Transverse colon (tissue), 4 donors: ENCODE measurements at regions not wholly inside any gene's neighbourhood (a gene's known extent, or its start where the extent isn't known, plus 50 kb on each side); places are given as distances from the start of the nearest gene placed in this dataset.

Source experiments
- DNase-seq: peaks from one replicate; pipeline ENCODE4 v3.0.0-alpha.2; 2019
- H3K27ac ChIP-seq, 4 donors: fragments of 200-600 bp; sonication (generic); 2 replicates each; pipeline ENCODE4 v1.5.1; 2016 to 2018; ENCODE audit warnings: inconsistent platforms in 4 of 4
- H3K27me3 ChIP-seq: fragments of 200-600 bp; sonication (generic); 2 replicates; pipeline ENCODE4 v1.5.1; 2017; ENCODE audit warnings: inconsistent platforms
- H3K36me3 ChIP-seq, 4 donors: fragments of 200-600 bp; sonication (generic); 2 replicates each; pipeline ENCODE4 v1.5.1; 2017 to 2019; ENCODE audit warnings: inconsistent platforms in 4 of 4
- H3K4me1 ChIP-seq, 4 donors: fragments of 200-600 bp; sonication (generic); 2 replicates each; pipeline ENCODE4 v1.5.1; 2017 to 2020; ENCODE audit warnings: inconsistent platforms in 4 of 4
- H3K4me3 ChIP-seq, 4 donors: fragments of 200-600 bp; sonication (generic); 1 replicate in 1 of 4; 2 replicates in 3 of 4; pipeline versions ENCODE4 v1.5.1 to v1.6.1; 2017 to 2019; ENCODE audit warnings: inconsistent platforms in 4 of 4
- H3K9me3 ChIP-seq, 2 donors: fragments of 200-600 bp; sonication (generic); 2 replicates each; pipeline ENCODE4 v1.5.1; 2017 to 2019; ENCODE audit warnings: inconsistent platforms in 2 of 2
- CTCF ChIP-seq, 5 experiments: fragments of 200-600 bp in 3 of 5; fragments of 450-650 bp in 2 of 5; sonication (generic) in 3 of 5; IDR thresholded peaks; 1 replicate in 2 of 5; 2 replicates in 3 of 5; pipeline ENCODE4 v1.5.1; 2016 to 2017; ENCODE audit warnings: antibody characterized with exemption in 5 of 5, inconsistent platforms in 3 of 5, mild to moderate bottlenecking in 2 of 5, moderate library complexity in 1 of 5
- EP300 ChIP-seq: sonication (generic); formaldehyde crosslinking; IDR thresholded peaks from one replicate; pipeline ENCODE4 v1.6.1; 2017; ENCODE audit warnings: antibody characterized with exemption, low read depth
- POLR2A ChIP-seq: fragments of 450-650 bp; IDR thresholded peaks from one replicate; pipeline ENCODE4 v1.6.1; 2016; ENCODE audit warnings: antibody characterized with exemption, mild to moderate bottlenecking, moderate library complexity
- POLR2AphosphoS5 ChIP-seq, 3 donors: sonication (generic); formaldehyde crosslinking; IDR thresholded peaks; one replicate each; pipeline ENCODE4 v1.6.1; 2016; ENCODE audit warnings: antibody characterized with exemption in 3 of 3
- WGBS, 2 donors: methylation state at CpG; one replicate each; pipeline ENCODE4 v1.1.5; 2018; ENCODE audit warnings: low coverage in 1 of 2; 5-methylcytosine and 5-hydroxymethylcytosine counted together
- in situ Hi-C, 4 donors: fragments of 200-750 bp; cut with MboI; loops; one replicate each; pipeline versions ENCODE4 v1.15.0 to v1.15.1; 2017; ENCODE audit warnings: low sequenced_read_pairs in 3 of 4, low pct_ligation_motif_present in 1 of 4, low pct_unique_long_range_greater_than_20kb in 1 of 4
- intact Hi-C: fragments of 100-400 bp; cut with DNase I; formaldehyde crosslinking; loops from one replicate; pipeline ENCODE4 v1.15.1; 2023; ENCODE audit warnings: low total_unique reads

GRCh38 chr1:177571485-177572076, 398.3 kb downstream of the SEC16B start:
- Histone ChIP-seq H3K4me1 (peaks cover 0 to 11% (median 2%) of the 10 kb centered on the region in 4 donors), H3K9me3 (no peaks in the 10 kb centered on the region), H3K4me3 (no peak overlapping the region), H3K36me3 (no peaks in the 10 kb centered on the region), H3K27ac (no peak overlapping the region), H3K27me3 (no peaks in the 10 kb centered on the region)
- no peak for DNase-seq
- intact Hi-C loops: no loop called here
- in situ Hi-C loops: no loop called here
- no peak for TF ChIP-seq POLR2AphosphoS5 (IDR thresholded peaks at IDR 0.05)
- TF ChIP-seq POLR2A: no peak
- no peak for TF ChIP-seq CTCF (IDR thresholded peaks at IDR 0.05)
- no peak for TF ChIP-seq EP300
- WGBS, 2 donors: 53 to 62% methylated on average over 2 to 5 of the region's 5 CpGs

- Histone ChIP-seq H3K4me1 (peaks cover 0 to 11% (median 2%) of the 10 kb centered on the region in 4 donors), H3K4me3 (no peak overlapping the region), H3K27ac (no peak overlapping the region), H3K36me3 (no peaks in the 10 kb centered on the region), H3K9me3 (no peaks in the 10 kb centered on the region), H3K27me3 (no peaks in the 10 kb centered on the region)
- TF ChIP-seq POLR2A (no peak), POLR2AphosphoS5 (IDR thresholded peaks at IDR 0.05) (no peak), CTCF (IDR thresholded peaks at IDR 0.05) (no peak), EP300 (no peak)
- 59 to 75% methylated on average over 1 of the region's 1 CpG for WGBS, 2 donors
- no peak for DNase-seq
- intact Hi-C loops (no loop called here), in situ Hi-C loops (no loop called here)
Observed at GRCh38 chr1:177571076-177571475, 398.8 kb downstream of the SEC16B start.

GRCh38 chr1:177569476-177569875, 398.7 kb downstream of the BRINP2 start:
- Histone ChIP-seq H3K27me3 (no peaks in the 10 kb centered on the region), H3K4me3 (no peak overlapping the region), H3K36me3 (no peaks in the 10 kb centered on the region), H3K4me1 (peaks cover 0 to 11% (median 2%) of the 10 kb centered on the region in 4 donors), H3K27ac (no peak overlapping the region), H3K9me3 (no peaks in the 10 kb centered on the region)
- in situ Hi-C loops: no loop called here
- no peak for DNase-seq
- WGBS, 2 donors: 84 to 94% methylated on average over 3 of the region's 3 CpGs
- intact Hi-C loops: no loop called here
- TF ChIP-seq EP300 (no peak), POLR2AphosphoS5 (IDR thresholded peaks at IDR 0.05) (no peak), CTCF (IDR thresholded peaks at IDR 0.05) (no peak), POLR2A (no peak)

GRCh38 chr1:177568622-177569021, 397.9 kb downstream of the BRINP2 start:
- DNase-seq: no peak
- 58 to 82% methylated on average over 2 to 4 of the region's 4 CpGs for WGBS, 2 donors
- no peaks in the 10 kb centered on the region for H3K9me3 ChIP-seq
- intact Hi-C loops: no loop called here
- TF ChIP-seq EP300 (no peak), POLR2AphosphoS5 (IDR thresholded peaks at IDR 0.05) (no peak), POLR2A (no peak), CTCF (IDR thresholded peaks at IDR 0.05) (no peak)
- H3K27ac ChIP-seq: no peak overlapping the region
- peaks cover 0 to 11% (median 2%) of the 10 kb centered on the region in 4 donors for H3K4me1 ChIP-seq
- in situ Hi-C loops: no loop called here
- H3K27me3 ChIP-seq: no peaks in the 10 kb centered on the region
- H3K36me3 ChIP-seq: no peaks in the 10 kb centered on the region
- H3K4me3 ChIP-seq: no peak overlapping the region
